MCF 10A (cell line): ENCODE measurements at regions not wholly inside any gene's neighbourhood (a gene's known extent, or its start where the extent isn't known, plus 50 kb on each side); places are given as distances from the start of the nearest gene placed in this dataset.

Source experiments
- BruUV-seq: library from RNA; stranded (reverse); fragments of 400-500 nt; replicated peaks from 2 replicates; lab custom pipeline; 2021; lab: Mats Ljungman, UMichigan
- CTCF ChIA-PET: fragments of 300-600 bp; sonication (Branson Sonifier 250); formaldehyde crosslinking; extraction: SDS; loops from one replicate; lab custom pipeline; 2021; ENCODE audit warnings: antibody characterized with exemption, inconsistent platforms; lab: Yijun Ruan, JAX
- POLR2A ChIA-PET: fragments of 300-600, 350-650 bp; sonication (Branson Sonifier 250); formaldehyde crosslinking; extraction: SDS; loops from one replicate; lab custom pipeline; 2020; ENCODE audit warnings: antibody characterized with exemption, inconsistent platforms; lab: Yijun Ruan, JAX
- DNase-seq: peaks from one replicate; pipeline ENCODE4 v3.0.0-alpha.2; 2018; ENCODE audit not compliant: unreplicated experiment
- H3K27ac Mint-ChIP-seq: one replicate; pipeline ENCODE4 v1.8.0; 2022; ENCODE audit warnings: mild to moderate bottlenecking, low read depth, mixed read lengths; ENCODE audit not compliant: unreplicated experiment
- H3K27me3 Mint-ChIP-seq: one replicate; pipeline ENCODE4 v1.8.0; 2022; ENCODE audit warnings: mixed read lengths; ENCODE audit not compliant: insufficient read depth, unreplicated experiment
- H3K36me3 Mint-ChIP-seq: one replicate; pipeline ENCODE4 v1.8.0; 2022; ENCODE audit warnings: mild to moderate bottlenecking, moderate library complexity, mixed read lengths; ENCODE audit not compliant: insufficient read depth, unreplicated experiment
- H3K4me1 Mint-ChIP-seq: one replicate; pipeline ENCODE4 v1.8.0; 2022; ENCODE audit warnings: mixed read lengths; ENCODE audit not compliant: insufficient read depth, unreplicated experiment
- H3K4me3 Mint-ChIP-seq: one replicate; pipeline ENCODE4 v1.8.0; 2022; ENCODE audit warnings: mild to moderate bottlenecking, moderate library complexity, mixed read lengths; ENCODE audit not compliant: unreplicated experiment
- H3K9me3 Mint-ChIP-seq: one replicate; pipeline ENCODE4 v1.8.0; 2022; ENCODE audit warnings: mixed read lengths; ENCODE audit not compliant: unreplicated experiment
- CTCF ChIP-seq: fragments of 200-600 bp; IDR thresholded peaks from one replicate; pipeline ENCODE4 v1.8.0; 2022; ENCODE audit warnings: antibody characterized with exemption, mild to moderate bottlenecking; ENCODE audit not compliant: unreplicated experiment
- intact Hi-C: fragments of 100-400 bp; cut with micrococcal nuclease; formaldehyde crosslinking; loops from 2 replicates; pipeline ENCODE4 v1.14.1; 2022

- Mint-ChIP-seq H3K36me3 (no peaks in the 10 kb centered on the region), H3K27me3 (no peaks in the 10 kb centered on the region), H3K4me1 (no peaks in the 10 kb centered on the region), H3K27ac (no peak overlapping the region), H3K4me3 (no peak overlapping the region), H3K9me3 (no peaks in the 10 kb centered on the region)
- no peak for DNase-seq
- BruUV-seq: no TSS peak
- CTCF ChIA-PET: no interaction called here
- TF ChIP-seq CTCF: no peak
- intact Hi-C loops: no loop called here
- POLR2A ChIA-PET: interaction anchor here (1.4 kb wide), 1 partner anchor 12 kb away, joined by 3 read pairs; no protein-coding TSS in a partner anchor
Observed at GRCh38 chr1:191261111-191261510, 783.4 kb upstream of the BRINP3 start.

DNA sequence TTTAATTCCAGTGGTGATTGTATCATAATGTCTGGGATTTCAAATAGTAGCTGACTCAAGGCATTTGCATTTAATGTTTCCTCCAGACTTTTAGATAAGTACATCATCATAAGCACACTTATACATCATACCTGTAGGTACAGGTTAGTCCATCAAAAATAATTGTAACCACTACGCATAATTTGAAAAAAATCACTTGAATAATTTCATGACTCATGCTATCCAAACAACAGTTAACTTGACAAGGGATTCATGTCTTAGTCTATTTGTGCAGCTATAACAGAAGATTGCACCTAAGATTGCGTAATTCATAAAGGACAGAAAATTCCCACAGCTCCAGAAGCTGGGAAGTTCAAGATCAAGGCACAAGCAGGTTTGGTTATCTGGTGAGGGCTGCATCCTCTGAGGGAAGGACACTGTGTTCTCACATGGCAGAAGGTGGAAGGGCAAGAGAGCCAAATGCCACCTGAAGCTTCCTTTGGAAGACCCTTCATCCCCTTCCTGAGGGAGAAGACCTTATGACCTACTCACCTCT is 801.7 kb upstream of the BRINP3 start:
- Mint-ChIP-seq H3K9me3 (peaks cover 28% of the 10 kb centered on the region), H3K4me1 (no peaks in the 10 kb centered on the region), H3K27me3 (no peaks in the 10 kb centered on the region), H3K36me3 (no peaks in the 10 kb centered on the region), H3K4me3 (no peak overlapping the region), H3K27ac (no peak overlapping the region)
- no TSS peak for BruUV-seq
- intact Hi-C loops: no loop called here
- ChIA-PET CTCF (interaction anchor here (0.6 kb wide), 1 partner anchor 13 kb away, joined by 3 read pairs; no protein-coding TSS in a partner anchor), POLR2A (interaction anchor here (0.6 kb wide), 2 partner anchors 413 to 1062 kb away, joined by 3 read pairs; no protein-coding TSS in a partner anchor)
- no peak for TF ChIP-seq CTCF
- DNase-seq: peak; percentile 44

DNA sequence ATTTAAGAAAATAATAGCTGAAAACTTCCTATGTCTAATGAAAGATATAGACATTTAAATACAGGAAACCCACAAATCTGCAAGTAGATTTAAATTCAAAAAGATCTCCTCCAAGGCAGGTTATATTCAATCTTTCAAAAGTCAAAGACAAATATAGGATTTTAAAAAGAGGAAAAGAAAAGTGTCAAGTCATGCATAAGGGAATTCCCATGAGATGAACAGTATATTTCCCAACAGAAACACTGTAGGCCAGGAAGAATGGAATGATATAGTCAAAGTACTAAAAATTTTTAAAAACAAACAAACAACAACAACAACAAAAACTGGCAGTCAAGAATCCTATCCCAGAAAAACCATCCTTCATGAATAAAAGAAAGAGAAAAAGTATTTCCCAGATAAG is 806.5 kb upstream of the BRINP3 start:
- no peak overlapping the region for H3K27ac Mint-ChIP-seq
- H3K9me3 Mint-ChIP-seq: peaks cover 25% of the 10 kb centered on the region
- no TSS peak for BruUV-seq
- H3K4me1 Mint-ChIP-seq: no peaks in the 10 kb centered on the region
- H3K27me3 Mint-ChIP-seq: no peaks in the 10 kb centered on the region
- H3K36me3 Mint-ChIP-seq: no peaks in the 10 kb centered on the region
- ChIA-PET POLR2A (no interaction called here), CTCF (interaction anchor here (0.7 kb wide), 1 partner anchor 29 kb away, joined by 3 read pairs; no protein-coding TSS in a partner anchor)
- no peak for TF ChIP-seq CTCF
- no peak overlapping the region for H3K4me3 Mint-ChIP-seq
- intact Hi-C loops: no loop called here
- DNase-seq: no peak

GRCh38 chr1:191290441-191290840 is 812.8 kb upstream of the BRINP3 start:
- BruUV-seq: no TSS peak
- ChIA-PET POLR2A (interaction anchor here (0.7 kb wide), 1 partner anchor 52 kb away, joined by 3 read pairs; no protein-coding TSS in a partner anchor), CTCF (interaction anchor here (0.6 kb wide), 2 partner anchors 1020 to 1748 kb away, joined by 3 read pairs; no protein-coding TSS in a partner anchor)
- no peak overlapping the region for H3K27ac Mint-ChIP-seq
- H3K27me3 Mint-ChIP-seq: no peaks in the 10 kb centered on the region
- no peaks in the 10 kb centered on the region for H3K36me3 Mint-ChIP-seq
- H3K4me1 Mint-ChIP-seq: no peaks in the 10 kb centered on the region
- H3K4me3 Mint-ChIP-seq: no peak overlapping the region
- H3K9me3 Mint-ChIP-seq: no peaks in the 10 kb centered on the region
- no peak for DNase-seq
- intact Hi-C loops: no loop called here
- TF ChIP-seq CTCF: no peak
